Right ventricle myocardium superior (tissue), 1 donor: ENCODE measurements at regions not wholly inside any gene's neighbourhood (a gene's known extent, or its start where the extent isn't known, plus 50 kb on each side); places are given as distances from the start of the nearest gene placed in this dataset.
"Not testable (repeated sequence)": the region's sequence is repeated elsewhere in the genome, so short reads cannot be mapped to it uniquely, and the experiment has no call there.

Source experiments
- ATAC-seq: fragments of 200-7000 bp; cut with Tn5 transposase; one replicate; pipeline ENCODE4 v1.9.1; 2020; ENCODE audit warnings: mild to moderate bottlenecking; ENCODE audit not compliant: poor library complexity
- DNase-seq: peaks from one replicate; pipeline ENCODE4 v3.0.0-alpha.2; 2020
- intact Hi-C: fragments of 100-400 bp; cut with DNase I; formaldehyde crosslinking; loops from one replicate; pipeline ENCODE4 v1.11.2; 2022
- donor health status: DM: no; HTN: yes; CAD: no; lungs with severe emphysema.

- DNase-seq (no peak), ATAC-seq (no peak)
- intact Hi-C loops = no loop called here
These were observed 636.5 kb upstream of the SLIT2 start for GRCh38 chr4:19615086-19615689.

DNA sequence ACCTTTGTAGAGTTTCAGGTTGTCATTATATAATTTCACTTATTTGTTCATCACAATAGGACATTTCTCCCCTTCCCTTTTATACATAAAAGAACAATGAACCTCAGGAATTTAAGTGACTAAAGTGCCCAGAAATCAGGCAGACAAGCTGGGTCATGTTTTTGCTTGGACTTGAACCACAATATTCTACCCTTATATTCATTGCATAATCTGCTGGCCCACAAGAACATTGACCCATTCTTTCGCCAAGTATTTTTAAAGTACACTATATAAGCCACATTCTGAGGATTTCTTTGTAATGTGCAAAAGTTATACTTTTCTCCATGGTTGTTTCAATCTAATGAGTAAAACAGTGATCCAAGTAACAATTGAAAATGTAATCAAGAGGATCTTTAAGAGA is 637.5 kb upstream of the SLIT2 start:
- DNase-seq = no peak
- intact Hi-C loops = no loop called here
- ATAC-seq = no peak

DNA sequence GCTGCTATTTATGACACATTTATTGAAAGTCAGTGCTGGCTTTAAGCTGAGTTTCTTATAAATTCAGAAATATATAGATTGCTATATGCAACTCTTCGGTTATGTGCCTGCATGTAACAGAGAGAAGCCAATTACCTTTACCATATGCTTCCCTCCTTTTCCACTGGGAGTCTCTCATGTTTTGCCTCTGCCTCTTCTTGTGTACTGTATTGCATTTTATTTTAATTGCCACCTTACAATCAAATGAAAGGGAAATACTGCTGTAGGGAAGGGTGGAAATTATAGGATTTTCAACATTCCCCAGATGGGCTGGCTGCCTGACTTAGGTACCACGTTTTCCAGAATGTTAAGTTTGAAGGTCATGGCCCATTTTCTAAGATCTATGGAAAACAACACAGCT is 655.4 kb upstream of the SLIT2 start:
- no peak for DNase-seq
- ATAC-seq = no peak
- intact Hi-C loops = no loop called here

DNA sequence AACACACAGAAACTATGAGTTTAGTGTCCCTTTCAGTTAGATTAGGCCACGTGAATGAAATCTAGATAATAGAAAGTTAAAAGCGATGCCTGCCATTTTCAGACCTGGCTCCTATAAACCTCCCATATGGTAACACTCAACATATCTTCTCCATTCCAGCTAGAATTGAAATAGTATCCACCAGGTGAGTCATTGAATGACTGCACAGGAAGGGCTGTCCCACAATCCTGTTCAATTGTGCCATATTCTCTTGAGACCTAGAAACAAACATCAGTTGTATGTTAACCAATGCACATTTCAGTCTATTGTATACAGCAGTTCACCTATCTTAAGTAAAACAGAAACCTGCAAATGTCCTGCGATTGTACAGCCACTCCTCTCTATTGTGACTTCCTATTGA is 659.3 kb upstream of the SLIT2 start:
- intact Hi-C loops = no loop called here
- ATAC-seq (no peak), DNase-seq (no peak)

DNA sequence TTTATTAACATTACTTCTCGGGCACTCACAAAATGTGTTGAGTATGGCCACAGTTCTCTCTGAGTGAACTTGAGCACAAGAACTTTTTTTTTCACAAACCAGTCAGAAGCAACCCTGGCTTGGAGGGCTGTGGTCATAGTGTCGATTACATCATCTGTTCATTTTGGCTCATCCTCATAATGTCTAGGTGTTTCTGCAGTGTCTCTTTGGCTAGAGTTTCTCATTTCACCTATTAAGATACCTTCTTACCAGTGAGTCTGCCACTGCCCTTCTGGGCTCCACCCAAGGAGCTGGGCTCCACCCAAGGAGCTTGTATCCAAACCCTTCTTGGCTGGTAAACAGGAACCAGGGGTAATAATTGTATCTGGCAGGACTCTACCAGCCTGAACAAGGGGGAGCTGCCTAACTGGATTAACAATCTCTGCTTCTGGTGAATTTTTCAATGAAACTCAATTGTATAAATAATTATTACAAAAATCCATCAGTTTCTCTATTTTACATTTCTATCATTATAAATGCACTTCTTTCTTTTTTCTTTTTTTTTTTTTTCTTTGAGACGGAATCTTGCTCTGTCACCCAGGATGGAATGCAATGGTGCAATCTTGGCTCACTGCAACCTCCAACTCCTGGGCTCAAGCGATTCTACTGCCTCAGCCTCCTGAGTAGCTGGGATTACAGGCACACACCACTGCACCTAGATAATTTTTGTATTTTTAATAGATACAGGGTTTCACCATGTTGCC is 667.7 kb upstream of the SLIT2 start:
- intact Hi-C loops = no loop called here
- DNase-seq (no peak), ATAC-seq (no peak)

DNA sequence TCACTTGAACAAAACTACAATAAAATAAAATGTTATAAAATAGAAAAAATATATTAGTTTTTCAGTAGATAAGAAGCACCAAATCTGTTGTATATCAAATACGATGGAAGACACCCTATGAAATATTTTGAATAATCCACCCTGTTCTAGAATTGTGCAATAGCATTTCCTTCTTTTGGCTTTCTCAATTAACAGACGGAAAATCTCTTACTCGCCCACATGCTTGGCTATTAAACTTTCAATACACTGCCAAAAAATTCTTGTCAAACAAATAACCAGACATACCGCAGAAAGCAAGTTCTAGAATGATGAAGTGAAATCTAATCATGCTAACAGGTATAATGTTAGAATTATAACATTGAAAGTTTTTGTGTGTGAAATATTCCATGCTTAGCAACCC is 671.6 kb upstream of the SLIT2 start:
- DNase-seq = no peak
- ATAC-seq = peak; percentile 81
- intact Hi-C loops = no loop called here

GRCh38 chr4:19579608-19580007 is 672.1 kb upstream of the SLIT2 start:
- ATAC-seq (peak; percentile 28), DNase-seq (no peak)
- intact Hi-C loops = no loop called here

DNA sequence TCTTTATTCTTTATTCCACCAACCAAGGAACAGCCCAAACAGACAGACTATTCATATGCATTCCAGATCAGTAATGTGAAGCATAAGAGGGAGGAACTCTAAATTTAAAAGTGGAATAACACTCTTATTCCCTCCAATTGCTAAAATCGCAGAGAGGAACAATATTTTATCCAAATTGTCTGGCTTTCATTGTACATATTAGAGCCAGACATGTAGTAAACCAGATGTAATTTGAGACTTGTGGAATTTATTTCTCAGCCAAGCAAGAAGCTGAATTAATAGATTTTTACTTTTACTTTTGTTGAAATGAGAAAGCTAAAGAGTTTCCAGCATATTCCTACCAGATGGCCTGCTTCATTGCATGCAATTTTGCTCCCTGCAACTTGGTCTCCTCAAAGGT is 674.6 kb upstream of the SLIT2 start:
- ATAC-seq = peak; percentile 47
- intact Hi-C loops = no loop called here
- no peak for DNase-seq

DNA sequence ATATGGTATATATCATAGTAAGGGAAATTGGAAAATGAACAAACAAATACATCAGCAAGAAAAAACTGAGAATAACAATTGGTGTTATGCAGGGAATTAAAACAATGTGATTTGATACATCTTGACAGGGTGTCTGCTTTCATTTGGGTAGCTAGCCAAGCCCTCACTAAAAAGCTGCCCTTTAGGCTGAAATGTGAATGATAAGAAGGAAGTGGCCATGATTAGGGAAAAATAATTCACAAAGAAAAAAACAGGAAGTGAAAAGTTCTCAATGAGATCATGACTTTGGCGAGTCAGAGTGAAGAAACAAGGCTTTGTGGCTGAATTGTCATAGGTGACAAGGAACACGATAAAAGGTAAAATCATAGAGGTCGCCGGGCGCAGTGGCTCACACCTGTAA is 675.8 kb upstream of the SLIT2 start:
- DNase-seq (no peak), ATAC-seq (no peak)
- intact Hi-C loops = no loop called here

- ATAC-seq (no peak), DNase-seq (no peak)
- intact Hi-C loops = no loop called here
These were observed 685.7 kb upstream of the SLIT2 start for GRCh38 chr4:19566041-19566440.

GRCh38 chr4:19562456-19562855 is 689.2 kb upstream of the SLIT2 start:
- ATAC-seq (no peak), DNase-seq (no peak)
- intact Hi-C loops = no loop called here

GRCh38 chr4:19557161-19557560 is 694.5 kb upstream of the SLIT2 start:
- DNase-seq (no peak), ATAC-seq (no peak)
- intact Hi-C loops = no loop called here

DNA sequence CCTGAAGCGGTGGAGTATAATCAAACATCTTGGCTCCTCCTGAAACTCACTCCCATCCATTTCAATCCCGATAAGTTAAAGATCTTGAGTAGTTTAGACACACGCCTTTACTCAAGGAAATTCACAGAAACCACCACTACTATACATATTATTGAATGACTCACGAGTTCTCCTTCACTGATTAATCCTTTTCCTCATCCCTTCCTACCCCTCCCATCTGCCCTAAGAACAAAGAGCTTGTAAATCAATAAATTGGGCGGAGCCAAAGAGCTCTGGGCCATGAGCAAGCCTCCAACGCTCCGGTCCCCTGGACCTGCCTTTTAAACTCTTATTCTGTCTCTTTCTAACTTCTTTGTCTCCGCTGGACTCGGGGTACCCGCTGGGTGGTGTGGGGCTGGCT is 695.4 kb upstream of the SLIT2 start:
- intact Hi-C loops, ATAC-seq, DNase-seq: not testable (repeated sequence)

GRCh38 chr4:19547463-19547862 is 704.2 kb upstream of the SLIT2 start:
- intact Hi-C loops = no loop called here
- ATAC-seq (no peak), DNase-seq (no peak)

- ATAC-seq = no peak
These were observed 707.1 kb upstream of the SLIT2 start for GRCh38 chr4:19544446-19545125.

DNA sequence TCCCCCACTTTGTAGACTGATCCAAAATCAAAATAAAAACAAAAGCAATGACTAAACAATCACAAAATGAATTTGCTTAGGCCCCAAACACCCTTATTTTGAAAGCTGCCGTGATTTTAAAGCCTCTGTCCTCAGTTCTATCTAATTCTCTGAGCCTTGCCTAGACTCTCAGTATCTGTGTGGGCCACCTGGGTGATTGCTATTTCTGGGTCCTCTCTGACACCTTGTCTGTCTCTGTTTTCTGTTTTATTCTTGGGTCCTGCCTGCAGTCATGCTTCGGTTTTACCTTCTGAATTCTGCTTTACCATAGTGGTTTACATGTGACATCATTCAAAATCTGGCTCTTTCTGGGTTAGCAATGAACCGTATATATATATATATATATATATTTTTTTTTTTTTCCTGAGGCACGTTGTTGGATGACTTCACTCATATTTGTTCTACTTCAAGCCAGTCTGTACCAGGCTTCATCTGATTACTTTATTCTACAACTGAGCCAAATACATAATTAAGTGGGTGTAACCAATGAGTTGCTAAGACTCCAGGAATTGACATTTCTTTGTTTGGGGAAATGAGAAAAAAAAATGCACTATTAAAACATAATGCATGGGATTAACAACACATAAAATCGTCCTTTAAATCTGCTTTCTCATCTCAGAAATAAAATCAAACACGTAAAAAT is 710.7 kb upstream of the SLIT2 start:
- DNase-seq = no peak
- intact Hi-C loops = no loop called here
- no peak for ATAC-seq

More at GRCh38 chr4:19544446-19545125, 707.1 kb upstream of the SLIT2 start:
- DNase-seq = no peak
- intact Hi-C loops = no loop called here

DNA sequence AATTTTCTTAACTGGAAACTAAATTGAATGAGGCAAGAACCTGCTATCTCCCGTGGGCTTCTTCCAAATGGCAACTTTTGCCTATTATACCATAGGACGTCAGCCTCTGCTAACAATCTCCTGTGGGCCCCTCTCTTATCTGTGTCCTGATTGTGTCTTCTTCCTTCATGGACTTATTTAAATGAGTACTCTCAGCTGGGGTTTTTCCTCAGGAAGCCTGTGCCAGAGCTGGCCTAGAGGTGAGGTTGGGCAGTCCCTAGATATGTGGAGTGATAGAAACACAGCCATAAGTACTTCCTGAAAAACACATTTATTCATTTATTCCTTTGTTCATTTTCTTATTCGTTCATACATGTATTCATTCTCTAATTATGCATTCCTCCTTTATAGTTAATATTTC is 712.5 kb upstream of the SLIT2 start:
- no peak for DNase-seq
- intact Hi-C loops = no loop called here
- no peak for ATAC-seq

DNA sequence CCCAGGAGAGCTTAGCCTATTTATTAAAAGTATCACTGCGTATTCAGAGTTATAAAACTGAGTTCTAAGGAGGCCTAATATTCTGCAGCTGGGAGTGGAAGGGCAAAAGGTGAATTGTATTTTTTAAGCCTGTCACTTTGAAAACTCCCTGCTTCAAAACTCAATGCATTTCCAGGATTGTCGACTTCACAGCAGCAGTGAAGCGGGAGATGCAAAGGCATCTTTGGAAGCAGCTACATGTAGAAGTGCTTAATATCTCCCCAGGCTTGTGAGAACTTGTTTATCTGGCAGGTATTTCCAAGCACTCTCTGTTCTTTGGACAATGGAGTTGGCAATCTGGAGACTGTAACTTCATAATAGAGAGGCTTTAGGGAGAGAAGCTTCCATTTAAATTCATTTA is 717.5 kb upstream of the SLIT2 start:
- intact Hi-C loops = no loop called here
- DNase-seq (no peak), ATAC-seq (no peak)

DNA sequence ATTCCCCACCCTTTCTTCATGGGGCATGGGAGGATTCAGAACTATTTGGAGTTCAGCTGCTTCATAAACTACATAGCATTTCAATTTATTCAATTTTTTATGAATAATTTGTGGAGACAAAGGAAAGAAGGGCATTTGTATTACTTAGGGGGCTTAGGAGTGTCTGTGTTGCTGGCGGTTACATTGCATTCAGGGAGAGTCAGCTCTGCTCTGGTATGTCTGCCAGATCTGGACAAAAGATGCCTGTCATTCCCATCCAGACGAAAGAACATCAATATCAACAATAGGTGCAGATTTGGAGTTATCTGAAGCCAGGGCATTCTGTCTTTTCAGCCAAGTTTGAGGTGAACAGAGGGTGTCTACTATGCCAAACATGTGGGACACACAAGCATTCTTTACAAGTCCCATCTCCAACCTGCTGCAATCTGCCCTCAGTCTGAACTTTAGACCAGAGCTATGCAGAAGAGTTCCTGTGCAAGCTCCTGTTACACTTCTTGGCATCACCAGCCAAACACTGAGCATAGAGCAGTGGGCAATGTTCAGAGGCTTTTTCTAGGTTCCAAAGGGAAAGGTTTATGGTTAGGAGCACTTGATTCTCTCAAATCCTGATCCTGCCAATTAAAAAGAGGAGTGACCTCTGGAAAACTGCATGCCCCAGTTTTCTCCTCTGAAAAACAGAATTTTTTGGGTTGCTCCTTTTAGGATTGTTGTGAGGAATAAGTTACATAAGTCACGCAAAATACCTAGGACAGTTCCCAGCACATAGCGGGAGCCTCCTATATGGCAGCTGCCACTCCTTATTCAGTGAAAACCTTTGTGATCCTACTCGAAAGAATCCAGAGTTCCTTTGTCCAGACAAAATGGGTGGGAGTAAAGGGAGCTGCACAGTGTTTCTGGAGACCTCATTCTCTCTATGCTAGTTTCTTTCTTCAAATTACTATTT is 719.5 kb upstream of the SLIT2 start:
- DNase-seq (no peak), ATAC-seq (no peak)
- intact Hi-C loops = no loop called here
